HG03060 (cell line): ENCODE measurements at regions not wholly inside any gene's neighbourhood (a gene's known extent, or its start where the extent isn't known, plus 50 kb on each side); places are given as distances from the start of the nearest gene placed in this dataset.
"Not testable (repeated sequence)": the region's sequence is repeated elsewhere in the genome, so short reads cannot be mapped to it uniquely, and the experiment has no call there.

Source experiments
- ATAC-seq: cut with Tn5 transposase; IDR thresholded peaks from one replicate; pipeline ENCODE4 v1.9.1; 2021; ENCODE audit warnings: low read depth, moderate number of reproducible peaks; ENCODE audit not compliant: unreplicated experiment

DNA sequence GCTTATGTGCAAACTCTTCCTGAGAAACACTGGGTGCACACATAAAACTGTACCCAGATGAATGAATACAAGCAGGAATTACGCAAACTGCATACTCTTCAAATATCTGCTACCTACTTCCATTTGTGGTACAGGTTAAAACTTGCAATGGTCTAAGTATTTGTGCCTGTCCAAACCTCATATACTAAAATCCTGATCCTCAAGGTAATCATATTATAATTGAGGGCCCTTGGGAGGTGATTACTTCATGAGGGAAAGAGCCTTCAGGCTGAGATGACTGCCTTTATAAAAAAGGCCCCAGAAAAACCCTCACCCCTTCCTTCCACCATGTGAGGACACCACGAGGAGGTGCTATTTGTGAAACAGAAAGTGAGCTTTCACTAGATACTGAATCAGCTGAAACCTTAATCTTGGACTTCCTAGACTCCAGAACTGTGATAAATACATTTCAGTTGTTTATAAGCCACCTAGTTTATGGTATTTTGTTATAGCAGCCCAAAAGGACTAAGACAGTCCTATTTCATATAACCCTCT, 1977.2 kb downstream of the PCDH7 start:
- ATAC-seq, result no peak

DNA sequence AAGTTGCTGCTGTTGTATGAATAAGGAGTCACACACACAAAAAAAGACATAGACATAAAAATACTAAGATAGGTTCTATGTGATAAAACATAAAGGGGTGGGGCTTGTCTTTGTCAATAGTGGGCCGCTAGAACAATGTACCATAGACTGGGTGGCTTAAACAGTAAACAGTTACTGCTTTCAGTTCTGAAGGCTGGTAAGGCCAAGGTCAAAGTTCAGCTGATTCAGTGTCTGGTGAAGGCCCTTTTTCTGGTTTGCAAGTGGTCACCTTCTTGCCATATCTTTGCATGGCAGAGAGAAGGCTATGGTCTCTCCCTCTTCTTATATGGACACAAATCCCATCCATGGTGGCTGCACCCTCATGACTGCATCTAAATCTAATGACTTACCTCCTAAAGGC, 1980.7 kb downstream of the PCDH7 start:
- ATAC-seq, result no peak

DNA sequence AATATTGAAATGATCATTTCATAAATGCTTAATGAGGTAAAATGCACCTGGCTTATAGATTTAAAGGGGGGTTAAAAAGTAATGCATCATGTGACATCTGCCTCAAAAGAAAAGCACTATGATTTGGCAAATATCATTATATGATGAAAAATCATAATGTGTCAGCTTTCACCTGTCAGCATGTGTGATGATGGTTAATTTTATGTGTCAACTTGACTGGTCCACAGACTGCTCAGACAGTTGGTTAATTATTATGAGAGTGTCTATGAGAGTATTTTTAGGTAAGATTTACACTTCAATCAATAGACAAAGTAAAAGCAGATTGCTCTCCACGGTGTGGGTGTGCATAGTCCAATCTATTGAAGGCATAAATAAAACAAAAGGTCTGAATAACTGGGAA, 1986.7 kb downstream of the PCDH7 start:
- no peak for ATAC-seq

DNA sequence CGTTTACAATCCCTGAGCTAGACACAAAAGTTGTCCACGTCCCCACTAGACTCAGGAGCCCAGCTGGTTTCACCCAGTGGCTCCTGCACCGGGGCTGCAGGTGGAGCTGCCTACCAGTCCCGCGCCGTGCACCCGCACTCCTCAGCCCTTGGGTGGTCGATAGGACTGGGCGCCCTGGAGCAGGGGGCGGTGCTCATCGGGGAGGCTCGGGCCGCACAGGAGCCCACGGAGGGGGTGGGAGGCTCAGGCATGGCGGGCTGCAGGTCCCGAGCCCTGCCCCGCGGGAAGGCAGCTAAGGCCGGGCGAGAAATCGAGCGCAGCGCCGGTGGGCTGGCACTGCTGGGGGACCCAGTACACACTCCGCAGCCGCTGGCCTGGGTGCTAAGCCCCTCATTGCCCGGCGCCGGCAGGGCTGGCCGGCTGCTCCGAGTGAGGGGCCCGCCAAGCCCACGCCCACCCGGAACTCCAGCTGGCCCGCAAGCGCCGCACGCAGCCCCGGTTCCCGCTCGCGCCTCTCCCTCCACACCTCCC, 1996.0 kb downstream of the PCDH7 start:
- not testable (repeated sequence) for ATAC-seq

DNA sequence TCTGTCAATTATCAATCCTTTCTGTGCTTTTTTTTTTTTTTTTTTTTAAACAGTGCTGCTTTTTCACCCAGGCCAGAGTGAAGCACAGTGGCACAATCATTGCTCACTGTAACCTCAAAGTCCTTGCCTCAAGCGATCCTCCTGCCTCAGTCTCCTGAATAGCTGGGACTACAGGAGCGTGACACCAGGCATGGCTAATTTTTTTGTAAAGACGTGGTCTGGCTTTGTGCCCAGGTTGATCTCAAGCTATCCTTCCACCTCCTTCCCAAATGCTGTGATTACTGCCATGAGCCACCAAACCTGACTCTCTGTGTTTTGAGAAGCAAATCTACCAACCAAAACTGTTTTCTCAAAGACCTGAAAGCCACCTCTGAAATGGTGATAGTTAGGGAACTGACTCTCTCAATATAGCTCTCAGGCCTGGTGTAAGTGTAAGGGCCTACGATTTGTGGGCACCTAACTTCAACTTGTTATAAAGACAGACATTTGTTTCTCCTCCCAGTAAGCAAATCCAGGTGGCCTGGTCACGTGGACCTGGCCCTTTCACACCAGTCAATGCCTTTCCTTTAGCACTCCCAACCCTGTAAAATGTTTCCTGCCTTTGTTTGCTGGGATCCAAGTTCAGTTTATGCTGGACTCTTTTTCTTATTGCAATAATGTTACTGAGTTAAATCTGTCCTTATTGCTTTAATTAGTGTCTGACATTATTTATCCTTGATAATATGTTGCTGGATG, 2015.9 kb downstream of the PCDH7 start:
- ATAC-seq, result no peak

DNA sequence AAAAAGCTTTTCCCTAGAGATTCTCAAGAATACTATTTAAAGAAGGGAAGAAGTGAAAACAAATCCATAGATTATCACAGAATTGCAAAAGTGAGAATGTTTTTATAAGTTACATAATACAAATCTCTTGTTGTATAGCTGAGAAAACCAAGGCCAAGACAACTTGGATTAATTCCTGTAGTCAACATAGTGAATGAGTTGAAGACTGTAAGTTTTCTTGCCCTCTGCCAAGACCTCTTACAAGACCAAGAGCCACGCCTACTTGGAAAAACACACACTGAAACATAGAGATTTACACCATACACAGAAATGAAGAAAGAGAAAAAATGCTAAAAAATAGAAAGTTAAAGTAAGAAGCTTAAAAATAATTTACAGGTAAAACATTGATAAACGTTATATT, 2024.0 kb downstream of the PCDH7 start:
- no peak for ATAC-seq

DNA sequence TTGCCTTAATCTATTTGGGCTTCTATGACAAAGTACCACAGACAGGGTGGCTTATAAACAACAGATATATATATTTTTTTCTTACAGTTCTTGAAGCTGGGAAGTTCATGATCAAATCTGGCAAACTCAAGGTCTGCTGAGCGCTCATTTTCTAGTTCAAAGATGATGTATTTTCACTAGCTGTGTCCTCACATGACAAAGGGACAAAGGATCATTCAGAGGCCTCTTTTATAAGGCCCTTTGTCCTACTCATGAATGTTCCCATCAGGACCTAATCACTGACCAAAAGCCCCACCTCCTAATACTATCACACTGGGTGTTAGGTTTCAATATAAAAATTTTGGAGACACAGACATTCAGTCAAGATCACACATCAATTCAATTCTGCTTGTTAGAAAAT, 2025.2 kb downstream of the PCDH7 start:
- ATAC-seq, result no peak

GRCh38 chr4:32748061-32748460, 2027.9 kb downstream of the PCDH7 start:
- no peak for ATAC-seq

GRCh38 chr4:32748498-32748897, 2028.3 kb downstream of the PCDH7 start:
- ATAC-seq, result no peak

- ATAC-seq, result no peak
Observed at GRCh38 chr4:32752962-32753361, 2032.8 kb downstream of the PCDH7 start.

DNA sequence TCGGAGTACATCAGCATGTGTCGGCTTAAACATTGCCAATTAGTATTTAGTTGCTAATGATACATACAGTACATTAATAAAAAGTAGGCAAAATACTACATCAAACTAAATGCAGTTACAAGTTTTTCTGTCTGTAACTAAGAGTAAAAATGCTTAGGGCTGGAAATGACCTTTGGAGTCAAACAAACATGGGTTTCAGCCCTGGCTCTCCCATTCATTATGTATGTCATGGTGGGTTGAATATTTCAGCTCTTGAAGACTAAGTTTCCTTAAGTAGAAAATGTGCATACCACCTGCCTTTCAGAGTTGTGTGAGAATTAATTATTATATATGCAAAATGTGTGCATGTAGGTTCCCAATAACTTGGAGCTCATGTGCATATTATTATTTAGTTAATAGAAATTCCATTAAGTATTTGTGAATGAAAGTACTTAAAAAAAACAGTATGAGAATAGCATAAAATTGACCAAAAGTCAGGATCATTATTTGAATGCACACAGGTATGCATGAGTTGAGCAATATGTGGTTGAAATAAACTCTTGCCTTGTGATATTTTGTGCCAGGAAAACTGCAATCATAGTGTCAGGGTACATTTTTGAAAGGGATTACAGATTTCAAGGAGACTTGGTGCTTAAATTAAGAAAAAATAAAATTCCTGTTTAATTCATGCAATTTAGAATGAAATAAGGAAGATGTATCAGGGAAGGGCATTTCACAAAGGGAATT, 2048.7 kb downstream of the PCDH7 start:
- no peak for ATAC-seq

DNA sequence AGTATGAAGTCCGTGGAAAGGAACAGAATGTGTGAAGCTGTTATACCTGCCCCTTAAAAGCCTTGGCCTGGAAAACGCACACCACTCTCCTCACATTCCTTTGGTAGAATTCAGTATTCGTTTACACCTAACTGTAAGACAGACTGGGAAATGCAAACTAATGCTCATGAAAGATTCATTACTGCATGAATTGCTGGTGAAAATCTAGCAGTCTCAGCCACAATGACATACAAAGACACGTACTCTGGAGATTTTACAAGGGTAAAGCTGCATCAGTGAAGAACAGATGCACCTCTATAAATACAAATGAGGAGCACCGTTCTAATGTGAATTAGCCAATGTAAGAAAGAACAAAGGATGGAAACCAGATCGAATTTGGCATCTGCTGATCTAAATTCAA, 2051.3 kb downstream of the PCDH7 start:
- ATAC-seq, result no peak

- ATAC-seq, result no peak
Observed at GRCh38 chr4:32775049-32775448, 2054.9 kb downstream of the PCDH7 start.

DNA sequence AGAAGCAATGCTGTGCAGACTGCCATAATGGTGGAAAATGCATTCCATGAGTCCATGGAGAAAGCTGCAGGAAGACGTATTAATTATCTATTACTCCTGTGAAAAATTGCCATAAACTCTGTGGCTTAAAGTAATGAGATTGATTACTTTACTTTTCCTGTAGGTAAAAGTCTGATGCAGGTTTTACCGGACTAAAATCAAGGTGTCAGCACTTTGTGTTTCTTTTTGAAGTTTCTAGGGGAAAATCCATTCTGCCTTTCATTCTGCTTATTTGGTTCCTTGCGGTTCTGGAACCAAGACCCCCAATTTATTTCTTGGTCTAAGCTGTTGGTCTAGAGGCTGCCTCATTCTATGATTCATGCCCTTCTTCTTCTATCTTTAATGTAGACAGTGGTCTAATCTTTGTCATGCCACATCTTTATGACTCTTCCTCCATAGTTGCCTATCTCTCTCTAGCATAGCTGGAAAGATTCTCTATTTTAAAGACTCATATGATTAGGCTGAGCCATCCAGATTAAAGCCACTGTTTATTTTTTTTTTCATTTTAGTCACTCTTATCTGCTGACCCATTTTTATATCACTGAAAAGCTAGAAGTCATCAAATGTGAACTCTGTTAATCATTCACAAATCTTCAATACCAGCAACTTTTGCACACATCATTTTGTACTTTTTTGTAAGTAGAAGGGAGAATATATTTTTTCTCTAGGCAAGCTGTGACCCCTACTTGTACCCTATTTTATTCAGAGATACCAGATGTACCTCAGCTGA, 2056.4 kb downstream of the PCDH7 start:
- no peak for ATAC-seq

DNA sequence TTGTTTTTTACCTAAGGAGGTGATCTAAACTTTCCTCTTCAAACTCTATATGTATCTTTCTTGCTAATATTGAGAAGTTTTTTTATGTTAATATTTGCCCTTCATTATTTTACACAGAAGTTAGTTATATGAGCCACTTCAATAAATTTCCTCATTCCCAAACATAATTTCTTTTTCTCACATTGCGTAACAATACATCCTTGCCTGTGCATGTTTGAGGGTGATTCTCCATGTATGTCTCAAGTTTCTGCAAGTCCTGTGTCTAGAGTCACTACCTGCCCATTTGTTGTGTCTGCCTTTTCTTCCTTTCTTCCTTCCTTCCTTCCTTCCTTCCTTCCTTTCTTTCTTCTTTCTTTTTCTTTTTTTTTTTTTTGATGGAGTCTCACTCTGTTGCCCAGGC, 2057.9 kb downstream of the PCDH7 start:
- no peak for ATAC-seq

DNA sequence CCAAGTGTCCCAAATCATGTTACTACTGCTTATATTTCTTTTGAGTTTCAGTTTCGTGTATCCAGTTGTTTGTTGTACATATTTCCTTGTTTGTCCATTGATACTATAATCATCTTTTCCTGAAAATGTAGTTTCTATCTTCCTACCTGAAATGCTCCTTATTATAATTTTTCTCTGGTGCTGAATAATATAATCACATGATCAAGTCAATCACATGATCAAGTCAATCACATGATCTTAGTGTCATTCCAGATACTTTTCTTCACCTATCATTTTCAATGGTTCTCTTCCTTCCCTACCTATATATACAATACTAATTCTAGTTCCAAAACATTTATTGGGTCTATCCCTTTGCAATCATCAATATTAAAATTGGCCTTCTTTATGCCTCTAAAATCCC, 2058.8 kb downstream of the PCDH7 start:
- ATAC-seq, result no peak

DNA sequence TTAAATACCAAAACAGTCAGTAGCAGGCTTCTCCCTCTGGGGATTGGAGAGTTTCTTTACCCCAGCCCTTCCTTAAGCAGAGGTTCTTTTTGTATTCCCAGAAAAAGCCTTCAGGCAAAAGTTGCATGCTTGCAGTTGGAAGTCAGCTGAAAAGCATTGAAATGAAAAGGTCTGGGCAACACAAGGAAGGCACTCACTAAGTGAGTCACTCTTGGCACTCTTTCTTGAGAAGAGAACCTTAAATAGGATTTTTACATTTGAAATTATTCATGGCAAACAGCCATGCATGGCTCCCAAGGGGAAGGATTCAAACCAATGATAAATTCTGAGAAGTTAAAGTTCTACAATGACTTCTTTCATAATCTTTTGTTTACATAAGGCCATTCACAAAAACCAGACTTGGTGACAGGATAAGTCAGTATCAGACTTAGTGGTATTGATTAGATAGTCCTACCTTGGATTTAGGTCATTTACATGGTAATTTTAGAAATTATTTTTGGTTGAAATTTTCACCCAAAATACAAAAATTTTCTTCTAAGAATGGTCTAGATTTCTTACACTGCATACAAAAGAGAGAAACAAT, 2068.9 kb downstream of the PCDH7 start:
- no peak for ATAC-seq

GRCh38 chr4:32790803-32791202, 2070.6 kb downstream of the PCDH7 start:
- ATAC-seq, result no peak

DNA sequence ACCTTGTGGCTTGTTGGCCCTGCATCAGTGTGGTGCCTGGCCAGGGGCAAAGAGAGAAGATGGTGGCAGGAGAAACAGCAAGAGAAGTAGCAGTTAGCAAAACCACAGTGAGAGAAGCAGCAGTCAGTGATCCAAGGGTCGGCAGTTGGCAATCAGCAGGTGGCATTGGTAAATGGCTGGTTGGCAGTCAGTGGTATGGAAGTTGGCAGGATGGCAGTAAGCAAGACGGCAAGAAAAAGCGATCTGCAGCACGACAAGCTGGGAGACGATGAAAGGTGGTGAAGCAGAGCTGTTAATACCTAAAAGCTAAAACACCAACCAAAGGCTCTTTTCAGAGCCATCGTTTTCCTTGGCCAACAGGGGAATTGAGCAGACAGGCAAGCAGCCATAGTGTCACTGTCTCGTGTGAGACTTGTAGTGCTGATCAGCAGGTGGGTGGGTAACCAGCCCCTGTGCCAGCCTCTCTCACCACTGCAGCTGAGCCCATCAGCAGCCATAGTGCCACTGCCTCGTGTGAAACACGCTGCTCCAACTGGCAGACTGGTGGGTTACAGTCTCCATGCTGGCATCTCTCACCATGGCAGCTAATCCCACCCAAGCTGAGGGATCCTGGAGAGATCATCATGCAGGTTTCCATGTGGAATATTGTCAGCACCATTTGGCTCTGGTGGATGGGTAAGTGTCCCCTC, 2078.4 kb downstream of the PCDH7 start:
- ATAC-seq, result no peak

- ATAC-seq, result no peak
Observed at GRCh38 chr4:32824336-32824735, 2104.2 kb downstream of the PCDH7 start.
